Ovary (tissue), 7 donors: ENCODE measurements at regions not wholly inside any gene's neighbourhood (a gene's known extent, or its start where the extent isn't known, plus 50 kb on each side); places are given as distances from the start of the nearest gene placed in this dataset.
A peak's percentile ranks its signal among the peaks of the same experiment; 100 is the strongest.

ENCODE experiments used
- DNase-seq, 5 donors: peaks; one replicate each; pipeline ENCODE4 v3.0.0-alpha.2; 2019 to 2020
- H3K27ac ChIP-seq, 2 donors: fragments of 200-600 bp; one replicate each; pipeline versions ENCODE4 v1.5.1 to v1.8.0; 2019 to 2022
- H3K27me3 ChIP-seq: fragments of 200-600 bp; one replicate; pipeline ENCODE4 v1.8.0; 2022
- H3K36me3 ChIP-seq: fragments of 200-600 bp; sonication (generic); one replicate; pipeline ENCODE4 v1.5.1; 2019
- H3K4me1 ChIP-seq: one replicate; pipeline ENCODE4 v1.8.1; 2013; ENCODE audit warnings: mild to moderate bottlenecking, moderate library complexity; ENCODE audit not compliant: insufficient read depth
- H3K4me3 ChIP-seq: fragments of 200-600 bp; sonication (generic); one replicate; pipeline ENCODE4 v1.5.1; 2017
- H3K9me3 ChIP-seq, 2 donors: fragments of 200-600 bp in 1 of 2; sonication (generic) in 1 of 2; one replicate each; pipeline versions ENCODE4 v1.5.1 to v1.8.1; 2013 to 2019; ENCODE audit warnings: mild to moderate bottlenecking in 1 of 2, moderate library complexity in 1 of 2
- EP300 ChIP-seq: sonication (generic); formaldehyde crosslinking; IDR thresholded peaks from one replicate; pipeline ENCODE4 v1.6.1; 2017; ENCODE audit warnings: antibody characterized with exemption
- POLR2A ChIP-seq: fragments of 450-650 bp; IDR thresholded peaks from one replicate; pipeline ENCODE4 v1.6.1; 2017; ENCODE audit warnings: antibody characterized with exemption, mild to moderate bottlenecking, moderate library complexity
- WGBS, 3 donors: extraction: QIAGEN DNeasy Blood & Tissue Kit in 1 of 3; methylation state at CpG; one replicate each; pipeline versions ENCODE4 v1.1.5 to v1.1.7; 2013 to 2017; 5-methylcytosine and 5-hydroxymethylcytosine counted together
- intact Hi-C, 4 donors: fragments of 100-400 bp; cut with DNase I; formaldehyde crosslinking; loops; one replicate each; pipeline versions ENCODE4 v1.11.0 to v1.15.1; 2022 to 2023
- TF ChIP-seq, protein P1 (sequence below), 3 donors: fragments of 450-650 bp in 2 of 3; fragments of 200-600 bp in 1 of 3; IDR thresholded peaks; one replicate each; pipeline versions ENCODE4 v1.5.1 to v1.8.0; 2016 to 2022; ENCODE audit warnings: antibody characterized with exemption in 3 of 3, mild to moderate bottlenecking in 1 of 3
- donor health status: DM: no; HTN: no; CAD: no; lungs with moderate emphysema.
- donor health status: DM: no; HTN: no; CAD: no.
- donor health status: Bipolar disorder and iron deficiency.
- donor health status: DM: no; HTN: no; CAD: no.
- donor health status: DM: yes; HTN: yes; CAD: no.

DNA sequence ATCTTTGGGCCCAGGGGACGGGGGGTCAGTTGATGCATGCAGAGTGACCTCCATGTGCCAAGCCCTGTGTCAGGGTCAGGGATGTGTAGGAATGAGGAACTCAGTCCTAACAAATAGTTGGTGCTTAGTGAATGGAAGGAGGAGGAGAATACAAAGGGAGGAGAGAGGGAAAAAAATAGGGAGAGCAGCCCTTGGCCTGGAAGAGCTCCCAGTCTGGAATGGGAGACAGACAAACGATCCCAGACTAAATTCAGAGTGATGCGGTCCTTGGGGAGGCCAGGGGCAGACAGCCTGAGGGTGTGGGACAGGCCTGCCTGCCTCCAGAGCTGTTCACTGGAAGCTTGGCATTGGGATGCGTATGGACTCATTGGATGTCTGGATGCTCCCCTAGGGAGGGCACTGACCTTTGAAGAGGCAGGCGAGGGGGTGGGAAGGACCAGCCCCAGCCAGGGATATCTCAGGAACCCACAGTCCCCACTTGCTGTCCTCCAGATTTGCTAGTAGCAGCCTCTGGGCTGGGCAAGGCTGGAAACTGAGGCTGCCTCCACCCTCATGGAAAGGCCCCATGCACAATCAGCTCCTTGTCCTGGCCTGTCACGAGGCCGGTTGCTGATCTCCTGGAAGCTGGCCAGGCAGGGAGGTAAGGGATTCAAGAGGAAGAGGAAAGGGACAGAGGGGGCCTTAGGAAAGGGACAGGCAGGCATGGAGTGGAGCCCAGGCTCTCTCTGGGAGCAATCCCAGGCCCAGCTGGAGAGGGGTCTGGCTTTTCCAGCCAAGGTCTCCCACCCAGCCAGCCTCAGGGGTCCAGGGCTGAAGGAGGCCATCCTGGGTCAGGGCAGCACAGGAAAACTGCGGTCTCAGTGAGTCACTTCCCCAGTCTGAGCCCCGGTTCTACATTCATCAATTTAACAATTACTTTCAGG, 69.0 kb upstream of the GGTA1 start:
- peak; percentile 52 to 66 (median 61) for DNase-seq
- intact Hi-C loops: no loop called here

DNA sequence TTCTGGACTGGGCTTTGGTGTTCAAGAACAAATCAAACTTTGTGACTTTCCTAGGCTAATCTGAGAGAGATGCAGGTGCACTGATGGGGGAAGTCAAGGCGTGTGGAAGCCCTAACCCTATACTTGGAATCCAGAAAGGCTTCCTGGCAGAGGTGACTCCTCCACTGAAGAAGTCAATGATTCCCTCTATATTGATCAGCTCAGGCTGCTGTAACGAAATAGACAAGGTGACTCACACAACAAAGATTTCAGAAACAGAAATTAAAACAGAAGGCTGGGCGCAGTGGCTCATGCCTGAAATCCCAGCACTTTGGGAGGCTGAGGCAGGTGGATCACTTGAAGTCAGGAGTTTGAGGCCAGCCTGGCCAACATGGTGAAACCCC, 69.6 kb upstream of the GGTA1 start:
- no peak for DNase-seq
- Histone ChIP-seq H3K27me3 (no peaks in the 10 kb centered on the region), H3K9me3 (no peaks in the 10 kb centered on the region), H3K36me3 (no peaks in the 10 kb centered on the region), H3K27ac (peak overlapping the region; percentile 32 to 70), H3K4me3 (no peak overlapping the region), H3K4me1 (peaks cover 27% of the 10 kb centered on the region)
- 81 to 82% (median 81%) methylated on average over 3 of the region's 3 CpGs for WGBS, 3 donors
- no peak for TF ChIP-seq POLR2A
- TF ChIP-seq, protein P1, sequence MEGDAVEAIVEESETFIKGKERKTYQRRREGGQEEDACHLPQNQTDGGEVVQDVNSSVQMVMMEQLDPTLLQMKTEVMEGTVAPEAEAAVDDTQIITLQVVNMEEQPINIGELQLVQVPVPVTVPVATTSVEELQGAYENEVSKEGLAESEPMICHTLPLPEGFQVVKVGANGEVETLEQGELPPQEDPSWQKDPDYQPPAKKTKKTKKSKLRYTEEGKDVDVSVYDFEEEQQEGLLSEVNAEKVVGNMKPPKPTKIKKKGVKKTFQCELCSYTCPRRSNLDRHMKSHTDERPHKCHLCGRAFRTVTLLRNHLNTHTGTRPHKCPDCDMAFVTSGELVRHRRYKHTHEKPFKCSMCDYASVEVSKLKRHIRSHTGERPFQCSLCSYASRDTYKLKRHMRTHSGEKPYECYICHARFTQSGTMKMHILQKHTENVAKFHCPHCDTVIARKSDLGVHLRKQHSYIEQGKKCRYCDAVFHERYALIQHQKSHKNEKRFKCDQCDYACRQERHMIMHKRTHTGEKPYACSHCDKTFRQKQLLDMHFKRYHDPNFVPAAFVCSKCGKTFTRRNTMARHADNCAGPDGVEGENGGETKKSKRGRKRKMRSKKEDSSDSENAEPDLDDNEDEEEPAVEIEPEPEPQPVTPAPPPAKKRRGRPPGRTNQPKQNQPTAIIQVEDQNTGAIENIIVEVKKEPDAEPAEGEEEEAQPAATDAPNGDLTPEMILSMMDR (IDR thresholded peaks at IDR 0.05): no peak
- no peak for TF ChIP-seq EP300
- intact Hi-C loops: no loop called here

More for the DNA sequence above, 69.0 kb upstream of the GGTA1 start:
- peak overlapping the region; percentile 41 to 70 for H3K27ac ChIP-seq
- TF ChIP-seq, protein P1 (IDR thresholded peaks at IDR 0.05): no peak
- no peak for TF ChIP-seq EP300
- TF ChIP-seq POLR2A: no peak
- H3K27me3 ChIP-seq: no peaks in the 10 kb centered on the region
- peaks cover 27% of the 10 kb centered on the region for H3K4me1 ChIP-seq
- H3K36me3 ChIP-seq: no peaks in the 10 kb centered on the region
- no peaks in the 10 kb centered on the region for H3K9me3 ChIP-seq
- peak overlapping the region; percentile 26 for H3K4me3 ChIP-seq
- 5 to 7% (median 7%) methylated on average over 9 of the region's 9 CpGs for WGBS, 3 donors

DNA sequence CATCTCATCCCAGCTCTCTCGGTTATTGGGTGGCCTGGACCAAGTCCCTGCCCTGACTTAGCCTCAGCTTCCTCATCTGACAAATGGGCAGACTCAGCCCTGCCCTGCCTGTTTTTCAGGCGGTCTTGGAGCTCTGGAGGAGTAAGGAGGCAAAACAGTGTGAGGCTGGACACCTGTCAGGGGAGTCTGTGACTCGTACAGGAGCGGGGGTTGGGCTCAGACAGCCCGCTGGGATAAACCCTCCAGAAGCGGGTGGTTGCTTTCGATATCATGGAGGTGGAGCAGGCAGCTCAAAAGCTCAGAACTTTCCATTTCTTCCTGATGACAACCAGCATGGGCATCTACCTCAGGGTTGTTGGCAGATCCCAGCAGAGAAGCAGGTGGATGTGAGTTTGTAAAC, 72.9 kb upstream of the GGTA1 start:
- Histone ChIP-seq H3K9me3 (no peaks in the 10 kb centered on the region), H3K36me3 (no peaks in the 10 kb centered on the region), H3K27ac (no peak overlapping the region), H3K4me1 (peaks cover 23% of the 10 kb centered on the region), H3K4me3 (no peak overlapping the region), H3K27me3 (no peaks in the 10 kb centered on the region)
- intact Hi-C loops: no loop called here
- TF ChIP-seq EP300 (no peak), POLR2A (no peak)
- TF ChIP-seq, protein P1 (IDR thresholded peaks at IDR 0.05): no peak
- 84 to 91% (median 87%) methylated on average over 7 of the region's 7 CpGs for WGBS, 3 donors
- no peak for DNase-seq

DNA sequence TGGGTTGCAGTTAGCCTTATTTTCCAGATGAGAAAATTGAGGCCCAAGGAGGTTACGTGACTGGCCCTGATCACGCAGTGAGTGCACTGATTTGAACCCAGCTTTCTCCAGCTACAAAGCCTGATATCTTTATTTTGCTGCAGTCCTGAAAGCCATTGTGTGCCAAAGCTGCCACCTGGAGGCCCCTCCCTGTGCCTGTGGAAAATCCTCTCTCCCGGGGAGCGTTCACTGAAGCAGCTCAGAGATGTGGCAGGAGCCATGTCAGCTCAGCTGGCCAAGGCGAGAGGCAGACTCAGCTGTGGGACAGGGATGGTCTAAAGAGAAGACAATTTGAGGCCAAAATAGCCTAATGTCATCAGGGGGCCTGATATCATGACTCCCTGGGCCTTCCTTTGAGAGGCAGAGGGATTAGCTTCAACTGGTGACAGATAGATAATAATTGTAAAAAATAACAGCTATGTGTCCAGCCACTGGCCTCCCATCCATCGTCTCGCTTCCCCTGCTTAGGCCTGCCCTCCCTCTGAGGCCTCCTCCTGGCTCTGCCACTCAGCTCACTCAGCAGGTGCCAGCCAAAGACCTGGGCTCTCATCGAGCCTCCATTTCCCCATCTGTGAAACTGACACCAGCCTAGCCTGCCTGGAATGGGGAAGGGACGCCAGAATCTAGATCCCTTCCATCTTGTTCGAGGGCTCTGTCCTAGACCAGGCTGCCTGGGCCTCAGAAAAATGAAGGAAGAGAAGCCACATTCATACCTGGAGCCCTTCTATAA, 74.3 kb upstream of the GGTA1 start:
- H3K4me3 ChIP-seq: no peak overlapping the region
- WGBS, 3 donors: 92 to 93% (median 93%) methylated on average over 10 of the region's 10 CpGs
- no peaks in the 10 kb centered on the region for H3K9me3 ChIP-seq
- peaks cover 11% of the 10 kb centered on the region for H3K4me1 ChIP-seq
- no peak for TF ChIP-seq POLR2A
- TF ChIP-seq, protein P1 (IDR thresholded peaks at IDR 0.05): no peak
- TF ChIP-seq EP300: no peak
- H3K36me3 ChIP-seq: no peaks in the 10 kb centered on the region
- no peaks in the 10 kb centered on the region for H3K27me3 ChIP-seq
- intact Hi-C loops: no loop called here
- DNase-seq: no peak
- no peak overlapping the region for H3K27ac ChIP-seq
